ENCODE measurements at regions not wholly inside any gene's neighbourhood (a gene's known extent, or its start where the extent isn't known, plus 50 kb on each side); places are given as distances from the start of the nearest gene placed in this dataset.

- no peak for DNase-seq (ENCODE audit: low read depth, low spot score)
These were observed 53.9 kb upstream of the GALNTL6 start for GRCh38 chr4:171759274-171759673.

DNA sequence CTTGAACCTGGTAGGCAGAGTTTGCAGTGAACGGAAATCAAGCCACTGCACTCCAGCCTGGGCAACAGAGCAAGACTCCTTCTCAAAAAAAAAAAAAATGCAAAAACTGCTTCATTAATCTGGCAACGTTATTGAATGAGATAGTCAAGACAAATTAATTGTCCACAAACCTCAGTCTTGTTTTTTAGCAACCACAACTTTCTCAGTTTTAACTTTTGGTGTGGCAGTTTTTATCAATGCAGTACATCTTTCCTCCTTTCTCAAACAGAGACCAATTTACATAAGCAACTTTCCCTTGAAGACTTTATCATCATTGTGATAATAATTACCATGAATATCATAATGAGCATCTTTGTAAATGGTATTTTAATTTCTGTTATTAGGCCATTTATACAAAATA is 61.7 kb upstream of the GALNTL6 start:
- no peak for DNase-seq (ENCODE audit: low read depth, low spot score)

- DNase-seq (ENCODE audit: low read depth, low spot score): no peak
These were observed 66.8 kb upstream of the GALNTL6 start for GRCh38 chr4:171746418-171746817.

DNA sequence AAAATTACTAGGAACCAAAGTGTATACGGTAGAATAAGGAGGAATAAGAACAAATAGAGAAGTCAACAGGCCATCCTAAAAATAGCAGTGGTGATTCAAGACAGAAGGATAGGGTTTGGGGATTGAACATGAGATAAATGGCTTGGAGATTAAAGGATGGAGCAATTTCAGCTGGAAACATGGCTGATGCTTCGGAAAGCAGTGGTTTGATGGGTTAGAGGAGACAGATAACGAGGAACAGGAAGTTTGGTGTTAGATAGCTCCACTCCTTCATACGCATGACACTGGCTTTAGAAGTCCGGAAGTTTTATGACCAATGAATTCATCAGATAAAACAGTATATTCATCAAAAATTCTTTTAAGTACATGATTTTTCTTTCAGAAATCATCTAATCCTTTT is 70.8 kb upstream of the GALNTL6 start:
- DNase-seq (ENCODE audit: low read depth, low spot score): no peak

GRCh38 chr4:171727185-171727584 is 86.0 kb upstream of the GALNTL6 start:
- DNase-seq (ENCODE audit: low read depth, low spot score): no peak

GRCh38 chr4:171721937-171722336 is 91.3 kb upstream of the GALNTL6 start:
- DNase-seq (ENCODE audit: low read depth, low spot score): no peak

DNA sequence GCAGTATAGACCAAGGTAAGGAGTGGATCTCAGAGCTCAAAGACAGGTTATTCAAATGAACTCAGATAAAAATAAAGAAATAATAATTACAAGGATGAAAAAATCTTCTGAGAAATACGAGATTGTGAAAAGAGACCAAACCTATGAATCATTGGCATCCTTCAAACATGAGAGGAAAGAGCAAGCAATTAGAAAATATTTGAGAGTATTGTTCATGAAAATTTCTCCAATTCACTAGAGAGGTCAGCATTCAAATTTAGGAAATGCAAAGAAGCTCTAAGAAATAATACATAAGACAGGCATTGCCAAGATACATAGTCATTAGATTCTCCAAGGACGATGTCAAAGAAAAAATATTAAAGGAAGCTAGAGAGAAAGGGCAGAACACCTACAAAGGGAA is 93.5 kb upstream of the GALNTL6 start:
- DNase-seq (ENCODE audit: low read depth, low spot score): no peak

- no peak for DNase-seq (ENCODE audit: low read depth, low spot score)
These were observed 94.5 kb upstream of the GALNTL6 start for GRCh38 chr4:171718665-171719064.

GRCh38 chr4:171718069-171718468 is 95.1 kb upstream of the GALNTL6 start:
- no peak for DNase-seq (ENCODE audit: low read depth, low spot score)

GRCh38 chr4:171717231-171717741 is 95.9 kb upstream of the GALNTL6 start:
- no peak for DNase-seq (ENCODE audit: low read depth, low spot score)

DNA sequence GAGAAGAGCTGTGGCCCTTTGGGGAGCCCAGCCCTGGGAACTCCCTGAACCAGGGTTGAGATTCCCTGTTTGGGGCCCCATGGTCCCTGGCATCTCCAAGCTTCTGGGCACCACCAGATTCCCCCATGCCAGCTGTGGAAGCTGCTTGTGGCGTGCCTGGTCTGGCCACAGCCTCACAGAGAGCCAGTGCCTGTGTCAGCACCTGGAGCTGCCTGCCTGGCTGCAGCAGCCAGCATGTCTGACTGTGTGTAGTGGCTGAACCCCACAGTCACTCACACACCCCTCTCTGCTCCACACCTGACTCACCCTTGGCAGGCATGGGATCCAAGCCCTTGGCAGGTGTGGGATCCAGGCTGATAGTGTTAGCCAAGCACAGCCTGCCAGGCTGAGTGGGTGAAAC is 97.2 kb upstream of the GALNTL6 start:
- DNase-seq (ENCODE audit: low read depth, low spot score): no peak

- DNase-seq (ENCODE audit: low read depth, low spot score): no peak
These were observed 98.3 kb upstream of the GALNTL6 start for GRCh38 chr4:171714791-171715454.

GRCh38 chr4:171710743-171711142 is 102.5 kb upstream of the GALNTL6 start:
- DNase-seq (ENCODE audit: low read depth, low spot score): no peak

DNA sequence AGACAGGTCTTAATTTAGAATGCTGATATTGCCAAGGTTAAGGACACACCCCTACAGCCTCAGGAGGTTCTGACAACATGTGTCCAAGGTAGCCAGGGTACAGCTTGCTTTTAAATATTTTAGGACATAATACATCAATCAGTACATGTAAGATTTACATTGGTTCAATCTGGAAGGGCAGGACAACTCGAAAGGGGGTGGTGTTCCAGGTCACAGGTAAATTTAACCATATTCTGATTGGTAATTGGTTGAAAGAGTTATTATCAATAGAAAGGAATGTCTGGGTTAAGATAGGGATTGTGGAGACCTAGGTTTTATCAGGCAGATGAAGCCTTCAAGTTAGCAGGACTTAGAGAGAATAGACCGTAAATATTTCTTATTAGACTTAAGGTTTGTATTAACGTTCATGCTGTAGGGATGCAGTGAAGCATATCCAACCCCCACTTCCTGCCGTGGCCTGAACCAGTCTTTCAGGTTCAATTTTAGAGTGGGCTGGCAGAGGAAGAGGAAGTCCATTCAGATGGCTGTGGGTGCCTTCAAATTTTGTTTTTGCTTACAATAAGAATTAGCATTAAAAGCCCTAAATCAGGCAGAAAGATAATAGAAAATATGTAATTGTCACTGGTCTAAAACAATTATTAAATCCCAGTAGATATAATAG is 136.5 kb upstream of the GALNTL6 start:
- no peak for DNase-seq (ENCODE audit: low read depth, low spot score)

GRCh38 chr4:171674781-171675180 is 138.4 kb upstream of the GALNTL6 start:
- no peak for DNase-seq (ENCODE audit: low read depth, low spot score)

GRCh38 chr4:171668403-171668802 is 144.8 kb upstream of the GALNTL6 start:
- DNase-seq (ENCODE audit: low read depth, low spot score): no peak

GRCh38 chr4:171667906-171668305 is 145.3 kb upstream of the GALNTL6 start:
- no peak for DNase-seq (ENCODE audit: low read depth, low spot score)

DNA sequence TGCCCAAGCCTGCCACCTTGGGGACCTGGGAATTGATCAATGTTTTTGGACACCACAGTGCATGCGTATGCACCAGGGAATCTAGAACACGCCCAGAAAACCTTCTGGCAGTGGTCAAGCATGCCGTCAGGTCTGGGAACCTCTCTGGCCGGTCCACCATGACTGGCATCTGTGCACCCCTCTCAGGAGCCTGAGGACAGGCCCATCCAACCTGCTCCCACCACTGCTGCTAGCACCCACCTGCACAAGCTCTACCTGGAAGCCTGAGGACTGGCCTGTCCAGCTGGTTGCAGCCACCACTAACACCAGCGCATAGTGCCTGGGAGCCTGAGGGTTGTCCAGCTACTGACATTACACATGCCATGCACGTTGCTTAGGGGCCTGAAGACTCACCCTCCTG is 162.1 kb upstream of the GALNTL6 start:
- DNase-seq (ENCODE audit: low read depth, low spot score): no peak

- no peak for DNase-seq (ENCODE audit: low read depth, low spot score)
These were observed 162.7 kb upstream of the GALNTL6 start for GRCh38 chr4:171650543-171650942.

- DNase-seq (ENCODE audit: low read depth, low spot score): no peak
These were observed 164.3 kb upstream of the GALNTL6 start for GRCh38 chr4:171648926-171649325.

- no peak for DNase-seq (ENCODE audit: low read depth, low spot score)
These were observed 166.2 kb upstream of the GALNTL6 start for GRCh38 chr4:171646984-171647383.

DNA sequence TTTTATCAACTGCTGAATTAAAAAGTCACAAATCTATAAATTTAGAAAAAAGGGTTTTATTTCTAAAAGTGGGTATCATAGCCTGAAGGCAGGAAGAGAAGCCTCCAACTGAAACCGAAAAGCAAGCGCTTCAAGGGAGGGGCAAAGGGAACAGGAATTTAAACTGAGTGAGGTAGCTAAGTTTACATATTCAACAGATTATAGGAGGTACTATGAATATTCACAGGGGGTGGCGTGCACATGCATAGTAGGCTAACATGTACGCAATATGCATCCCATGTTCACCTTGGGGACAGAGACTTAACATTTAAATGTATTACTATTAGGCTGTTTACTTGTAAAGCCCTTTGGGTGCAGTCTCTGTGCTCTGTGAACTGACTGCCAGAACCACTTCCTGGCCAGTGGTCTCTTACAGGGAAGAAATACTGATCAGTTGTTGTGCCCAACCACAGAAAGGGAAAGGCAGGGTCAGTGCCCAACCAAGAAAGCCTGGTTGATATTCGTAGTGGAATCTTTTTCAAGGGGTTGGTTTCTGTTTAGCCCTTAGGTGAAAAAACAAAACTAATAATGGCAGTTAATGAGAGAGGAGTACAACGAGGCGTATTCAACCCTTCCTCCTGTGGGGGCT is 168.7 kb upstream of the GALNTL6 start:
- DNase-seq (ENCODE audit: low read depth, low spot score): no peak

DNA sequence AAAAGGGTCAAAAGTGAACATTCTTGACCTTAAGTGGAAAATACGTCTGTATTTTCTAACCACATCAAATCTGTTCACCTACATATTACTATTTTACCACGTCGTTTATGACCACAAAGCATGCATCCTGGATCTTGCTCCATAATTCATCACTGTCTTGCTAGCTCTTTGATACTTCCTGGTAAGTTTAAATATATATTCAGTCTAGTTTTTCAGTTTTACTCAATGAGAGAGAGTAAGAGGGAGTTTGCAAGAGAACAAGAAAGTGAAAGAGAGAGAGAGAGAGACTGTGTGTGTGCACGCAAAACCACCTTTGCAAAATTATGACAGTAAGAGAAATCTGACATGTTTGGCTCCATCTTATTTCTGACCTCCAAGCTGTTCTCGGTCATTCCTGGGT is 173.7 kb upstream of the GALNTL6 start:
- DNase-seq (ENCODE audit: low read depth, low spot score): no peak
